Left ventricle myocardium inferior (tissue), 1 donor: ENCODE measurements at regions not wholly inside any gene's neighbourhood (a gene's known extent, or its start where the extent isn't known, plus 50 kb on each side); places are given as distances from the start of the nearest gene placed in this dataset.

Experiments used
- DNase-seq: peaks from one replicate; pipeline ENCODE4 v3.0.0-alpha.2; 2020
- H3K27ac ChIP-seq: fragments of 200-600 bp; replicated peaks from 2 replicates; pipeline ENCODE4 v1.8.0; 2021
- H3K27me3 ChIP-seq: fragments of 200-600 bp; 2 replicates; pipeline ENCODE4 v1.8.0; 2021; ENCODE audit warnings: low read depth
- H3K36me3 ChIP-seq: fragments of 200-600 bp; 2 replicates; pipeline ENCODE4 v1.8.0; 2021
- H3K4me1 ChIP-seq: fragments of 200-600 bp; 2 replicates; pipeline ENCODE4 v1.8.0; 2021
- H3K4me3 ChIP-seq: fragments of 200-600 bp; 2 replicates; pipeline ENCODE4 v1.8.0; 2021; ENCODE audit warnings: mild to moderate bottlenecking, moderate library complexity
- H3K9me3 ChIP-seq: fragments of 200-600 bp; replicated peaks from 2 replicates; pipeline ENCODE4 v1.8.0; 2021
- CTCF ChIP-seq: fragments of 200-600 bp; IDR thresholded peaks from 2 replicates; pipeline ENCODE4 v1.8.0; 2021; ENCODE audit warnings: antibody characterized with exemption, mild to moderate bottlenecking, borderline replicate concordance
- intact Hi-C: fragments of 100-400 bp; cut with micrococcal nuclease; formaldehyde crosslinking; loops from one replicate; pipeline ENCODE4 v1.11.0; 2022
- donor health status: DM: no; HTN: yes; CAD: no; lungs with severe emphysema.

DNA sequence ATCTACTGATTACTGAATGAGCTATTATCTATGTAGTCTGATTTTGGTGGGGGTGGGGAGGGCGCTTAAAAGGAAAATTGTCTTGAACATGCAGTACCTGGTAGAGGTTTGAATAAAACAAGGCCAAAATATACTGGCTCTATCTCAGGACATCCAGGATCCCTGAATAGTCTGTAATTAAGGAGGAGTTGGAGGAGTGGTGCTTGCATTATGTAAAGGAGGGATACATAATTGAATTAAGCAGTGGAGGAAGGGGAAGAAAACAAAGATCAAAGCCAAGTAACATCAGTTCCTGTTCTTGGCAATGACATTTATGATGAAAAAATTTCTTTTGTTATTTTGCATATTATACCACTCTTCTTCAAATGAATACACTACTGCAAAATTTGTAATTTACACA lies 539.4 kb upstream of the ZEB2 start:
- intact Hi-C loops, result loop anchor here (10.0 kb wide), 1 partner anchor 265 kb away; no protein-coding TSS in a partner anchor

DNA sequence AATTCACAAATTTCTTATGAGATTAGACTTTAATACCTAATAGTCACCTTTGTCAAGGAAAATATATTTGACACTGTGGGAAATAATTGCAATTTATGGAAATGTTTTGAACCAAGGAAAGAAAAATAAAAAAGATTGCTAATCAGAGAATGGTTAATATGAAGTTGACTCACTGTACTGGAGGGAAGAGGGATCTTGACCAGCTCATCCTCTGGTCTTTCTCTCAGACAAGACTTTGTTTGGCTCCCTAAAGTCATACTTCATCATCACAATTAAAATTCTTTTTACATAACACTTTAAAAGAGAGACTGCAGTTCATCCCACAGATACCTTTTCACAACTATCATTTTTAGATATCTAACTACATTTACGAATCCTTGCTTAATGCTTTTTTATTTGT lies 538.5 kb upstream of the ZEB2 start:
- Histone ChIP-seq H3K27ac (no peak overlapping the region), H3K27me3 (no peaks in the 10 kb centered on the region), H3K36me3 (no peaks in the 10 kb centered on the region), H3K4me3 (no peak overlapping the region), H3K4me1 (no peaks in the 10 kb centered on the region), H3K9me3 (no peaks in the 10 kb centered on the region)
- TF ChIP-seq CTCF, result no peak
- intact Hi-C loops, result loop anchor here (10.0 kb wide), 1 partner anchor 264 kb away; no protein-coding TSS in a partner anchor
- DNase-seq, result no peak

More for the DNA sequence above, 539.4 kb upstream of the ZEB2 start:
- DNase-seq, result no peak
- Histone ChIP-seq H3K9me3 (no peaks in the 10 kb centered on the region), H3K4me3 (no peak overlapping the region), H3K4me1 (no peaks in the 10 kb centered on the region), H3K27me3 (no peaks in the 10 kb centered on the region), H3K27ac (no peak overlapping the region), H3K36me3 (no peaks in the 10 kb centered on the region)
- no peak for TF ChIP-seq CTCF

- H3K27ac ChIP-seq, result no peak overlapping the region
These were observed 535.7 kb upstream of the ZEB2 start for GRCh38 chr2:145055651-145056050.

DNA sequence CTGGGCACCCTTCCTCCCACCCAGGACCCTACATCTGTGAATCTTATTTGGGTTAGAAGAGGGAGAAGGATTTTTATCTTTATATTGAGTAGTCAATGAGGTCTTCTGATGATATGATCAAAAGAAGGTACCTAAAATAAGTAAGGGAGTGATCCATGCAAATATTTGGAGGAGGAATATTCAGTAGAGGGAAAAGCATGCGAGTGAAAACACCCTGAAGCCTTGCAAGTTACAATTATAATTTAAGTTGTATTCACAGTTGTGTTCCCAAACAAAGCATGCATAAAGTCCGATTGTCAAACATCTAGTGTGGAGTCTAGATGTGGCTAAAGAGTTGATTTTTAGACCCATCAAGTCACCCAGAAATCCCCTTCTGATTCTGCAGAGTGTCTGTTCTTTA lies 530.2 kb upstream of the ZEB2 start:
- H3K9me3 ChIP-seq, result no peaks in the 10 kb centered on the region
- H3K27me3 ChIP-seq, result no peaks in the 10 kb centered on the region
- no peak overlapping the region for H3K27ac ChIP-seq
- H3K36me3 ChIP-seq, result no peaks in the 10 kb centered on the region
- H3K4me1 ChIP-seq, result no peaks in the 10 kb centered on the region
- DNase-seq, result no peak
- no peak for TF ChIP-seq CTCF
- no peak overlapping the region for H3K4me3 ChIP-seq
- intact Hi-C loops, result loop anchor here (10.0 kb wide), 1 partner anchor 255 kb away; no protein-coding TSS in a partner anchor

More at GRCh38 chr2:145055651-145056050, 535.7 kb upstream of the ZEB2 start:
- intact Hi-C loops, result loop anchor here (10.0 kb wide), 1 partner anchor 261 kb away; no protein-coding TSS in a partner anchor
- no peak for TF ChIP-seq CTCF
- Histone ChIP-seq H3K4me3 (no peak overlapping the region), H3K4me1 (no peaks in the 10 kb centered on the region), H3K27me3 (no peaks in the 10 kb centered on the region), H3K36me3 (no peaks in the 10 kb centered on the region), H3K9me3 (no peaks in the 10 kb centered on the region)
- no peak for DNase-seq

GRCh38 chr2:145049475-145049874 lies 529.6 kb upstream of the ZEB2 start:
- no peak for TF ChIP-seq CTCF
- no peak for DNase-seq
- Histone ChIP-seq H3K4me1 (no peaks in the 10 kb centered on the region), H3K4me3 (no peak overlapping the region), H3K27ac (no peak overlapping the region), H3K9me3 (no peaks in the 10 kb centered on the region), H3K27me3 (no peaks in the 10 kb centered on the region), H3K36me3 (no peaks in the 10 kb centered on the region)
- intact Hi-C loops, result no loop called here
